AG04449 (cell line): ENCODE measurements at regions not wholly inside any gene's neighbourhood (a gene's known extent, or its start where the extent isn't known, plus 50 kb on each side); places are given as distances from the start of the nearest gene placed in this dataset.

Experiments used
- CTCF ChIA-PET: fragments of 350-600 bp; formaldehyde crosslinking; extraction: SDS; loops from one replicate; lab custom pipeline; 2021; ENCODE audit warnings: antibody characterized with exemption; lab: Yijun Ruan, JAX
- POLR2A ChIA-PET: fragments of 400-600, 350-600 bp; formaldehyde crosslinking; extraction: SDS; loops from one replicate; lab custom pipeline; 2020; ENCODE audit warnings: antibody characterized with exemption, inconsistent platforms; lab: Yijun Ruan, JAX
- DNase-seq: peaks from one replicate; pipeline ENCODE4 v3.0.0-alpha.2; 2010; ENCODE audit warnings: low read depth, low spot score
- H3K4me3 ChIP-seq: 2 replicates; pipeline ENCODE4 v1.5.1; 2011; ENCODE audit warnings: low read depth, mild to moderate bottlenecking, control low read depth, low read length
- TF ChIP-seq, protein P1 (sequence below): IDR thresholded peaks from one replicate; pipeline ENCODE4 v1.5.1; 2011; ENCODE audit warnings: mild to moderate bottlenecking, moderate library complexity, low read length, control low read depth, inconsistent platforms; ENCODE audit not compliant: insufficient read depth; ENCODE audit errors: missing control alignments

DNA sequence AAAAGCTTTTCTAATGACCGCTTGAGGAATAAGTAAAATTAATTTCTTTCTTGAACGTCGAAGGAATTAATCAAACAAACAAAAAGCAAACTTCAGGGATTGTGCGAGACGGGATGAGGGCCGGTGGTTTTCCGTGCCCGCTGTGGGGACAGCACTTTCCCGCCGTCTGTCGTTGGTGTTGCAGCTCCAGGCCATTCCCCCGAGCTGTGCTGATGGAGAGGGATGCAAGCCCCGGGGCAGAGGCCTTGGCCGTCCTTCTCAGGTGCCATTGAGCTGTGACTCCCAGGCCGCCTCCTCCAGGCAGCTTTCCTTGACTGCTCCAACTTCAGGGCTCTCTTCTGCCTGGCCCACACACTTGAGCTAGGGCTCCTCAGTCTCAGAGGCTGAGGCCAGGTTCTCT, 109.0 kb upstream of the C14orf180 start:
- POLR2A ChIA-PET: no interaction called here

DNA sequence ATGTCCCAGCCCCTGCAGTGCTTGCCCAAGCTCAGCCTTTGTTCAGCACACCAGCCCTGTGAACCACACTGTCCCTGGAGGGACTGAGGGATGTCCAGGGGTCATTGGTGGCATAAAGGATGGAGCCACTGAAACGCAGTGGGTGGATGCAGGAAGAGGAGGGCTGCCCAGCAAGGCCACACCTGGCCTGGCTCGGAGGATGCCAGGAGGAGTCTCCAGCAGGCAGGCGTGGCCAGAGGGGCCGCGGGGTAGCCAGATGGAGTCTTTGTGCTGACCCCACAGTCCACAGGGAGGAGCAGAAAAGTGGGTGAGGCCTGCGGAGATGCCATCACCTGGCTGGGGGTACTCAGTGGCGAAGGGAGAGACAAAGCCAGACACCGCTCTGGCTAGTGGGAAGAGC, 108.5 kb upstream of the C14orf180 start:
- DNase-seq: no peak
- CTCF ChIA-PET: no interaction called here

More for the DNA sequence above, 109.0 kb upstream of the C14orf180 start:
- CTCF ChIA-PET: no interaction called here
- no peak for DNase-seq
- TF ChIP-seq, protein P1, sequence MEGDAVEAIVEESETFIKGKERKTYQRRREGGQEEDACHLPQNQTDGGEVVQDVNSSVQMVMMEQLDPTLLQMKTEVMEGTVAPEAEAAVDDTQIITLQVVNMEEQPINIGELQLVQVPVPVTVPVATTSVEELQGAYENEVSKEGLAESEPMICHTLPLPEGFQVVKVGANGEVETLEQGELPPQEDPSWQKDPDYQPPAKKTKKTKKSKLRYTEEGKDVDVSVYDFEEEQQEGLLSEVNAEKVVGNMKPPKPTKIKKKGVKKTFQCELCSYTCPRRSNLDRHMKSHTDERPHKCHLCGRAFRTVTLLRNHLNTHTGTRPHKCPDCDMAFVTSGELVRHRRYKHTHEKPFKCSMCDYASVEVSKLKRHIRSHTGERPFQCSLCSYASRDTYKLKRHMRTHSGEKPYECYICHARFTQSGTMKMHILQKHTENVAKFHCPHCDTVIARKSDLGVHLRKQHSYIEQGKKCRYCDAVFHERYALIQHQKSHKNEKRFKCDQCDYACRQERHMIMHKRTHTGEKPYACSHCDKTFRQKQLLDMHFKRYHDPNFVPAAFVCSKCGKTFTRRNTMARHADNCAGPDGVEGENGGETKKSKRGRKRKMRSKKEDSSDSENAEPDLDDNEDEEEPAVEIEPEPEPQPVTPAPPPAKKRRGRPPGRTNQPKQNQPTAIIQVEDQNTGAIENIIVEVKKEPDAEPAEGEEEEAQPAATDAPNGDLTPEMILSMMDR: no peak
- no peak overlapping the region for H3K4me3 ChIP-seq

DNA sequence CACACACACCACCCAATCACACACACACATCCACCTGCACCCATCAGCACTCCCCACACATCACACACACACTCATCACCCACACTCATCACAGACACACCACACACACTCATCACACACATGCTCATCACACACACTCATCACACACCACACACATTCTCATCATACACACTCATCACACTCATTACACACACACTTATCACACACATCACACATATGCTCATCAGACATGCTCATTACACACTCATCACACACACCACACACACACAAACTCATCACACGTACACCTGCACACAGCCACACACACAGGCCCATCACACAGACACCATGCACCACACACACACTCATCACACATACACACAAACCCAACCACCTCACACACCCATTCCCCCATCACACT, 107.5 kb upstream of the C14orf180 start:
- POLR2A ChIA-PET: no interaction called here
- no peak for DNase-seq
- no peak overlapping the region for H3K4me3 ChIP-seq
- TF ChIP-seq, protein P1: no peak
- CTCF ChIA-PET: no interaction called here

More for the DNA sequence above, 108.5 kb upstream of the C14orf180 start:
- H3K4me3 ChIP-seq: no peak overlapping the region
- TF ChIP-seq, protein P1: no peak
- POLR2A ChIA-PET: no interaction called here

DNA sequence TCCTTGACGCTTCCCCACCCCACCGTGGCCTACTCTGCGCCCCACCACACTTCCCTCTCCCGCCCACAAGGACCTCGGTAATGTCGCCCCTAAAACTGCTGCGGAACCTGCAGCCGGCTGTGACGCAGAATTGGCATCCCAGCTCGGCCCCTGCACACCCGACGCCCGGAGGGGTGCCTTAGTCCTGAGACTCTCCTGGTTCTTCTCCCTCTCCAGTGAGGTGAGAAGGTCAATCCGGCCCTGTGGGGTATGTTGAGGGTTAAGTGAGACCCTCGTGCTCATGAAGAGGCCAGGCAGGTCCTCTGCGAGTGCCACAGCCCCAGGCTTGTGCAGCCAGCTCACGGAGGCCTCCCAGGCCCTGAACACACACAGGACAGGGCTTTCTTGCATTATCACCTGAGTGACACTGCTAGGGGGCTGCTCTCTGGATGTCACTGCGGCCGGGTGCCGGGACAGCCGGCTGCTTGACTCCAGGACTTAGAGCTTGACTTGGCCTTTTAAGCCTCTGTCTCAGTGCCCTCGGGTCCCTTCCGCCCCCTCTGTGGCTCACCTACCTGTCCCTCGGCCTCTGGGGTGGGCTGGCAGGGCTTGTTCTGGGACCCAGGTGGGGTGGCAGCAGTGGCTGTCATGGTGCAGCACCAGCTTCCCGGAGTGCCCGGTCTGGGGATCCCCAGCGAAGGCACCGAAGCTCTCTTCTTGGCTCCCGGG, 106.9 kb upstream of the C14orf180 start:
- H3K4me3 ChIP-seq: no peak overlapping the region
- no peak for DNase-seq
- ChIA-PET CTCF (no interaction called here), POLR2A (no interaction called here)
- TF ChIP-seq, protein P1: no peak

DNA sequence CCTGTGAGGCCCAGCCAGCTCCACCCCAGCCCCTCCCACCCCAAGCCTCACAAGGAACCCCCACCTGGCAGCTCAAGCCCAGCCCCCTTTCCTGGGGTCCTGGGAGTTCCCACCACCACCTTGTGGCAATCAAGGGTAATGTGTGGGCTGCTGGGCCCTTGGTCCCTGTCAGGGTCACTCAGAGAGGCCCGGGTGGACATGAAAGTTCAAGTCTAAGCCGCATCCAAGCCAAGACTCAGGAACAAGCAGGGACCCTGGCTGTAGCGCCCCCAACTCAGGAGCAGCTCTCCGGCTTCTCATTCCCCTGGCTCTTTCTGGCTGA, 106.4 kb upstream of the C14orf180 start:
- ChIA-PET CTCF (no interaction called here), POLR2A (no interaction called here)
- no peak overlapping the region for H3K4me3 ChIP-seq
- TF ChIP-seq, protein P1: no peak
- DNase-seq: no peak

DNA sequence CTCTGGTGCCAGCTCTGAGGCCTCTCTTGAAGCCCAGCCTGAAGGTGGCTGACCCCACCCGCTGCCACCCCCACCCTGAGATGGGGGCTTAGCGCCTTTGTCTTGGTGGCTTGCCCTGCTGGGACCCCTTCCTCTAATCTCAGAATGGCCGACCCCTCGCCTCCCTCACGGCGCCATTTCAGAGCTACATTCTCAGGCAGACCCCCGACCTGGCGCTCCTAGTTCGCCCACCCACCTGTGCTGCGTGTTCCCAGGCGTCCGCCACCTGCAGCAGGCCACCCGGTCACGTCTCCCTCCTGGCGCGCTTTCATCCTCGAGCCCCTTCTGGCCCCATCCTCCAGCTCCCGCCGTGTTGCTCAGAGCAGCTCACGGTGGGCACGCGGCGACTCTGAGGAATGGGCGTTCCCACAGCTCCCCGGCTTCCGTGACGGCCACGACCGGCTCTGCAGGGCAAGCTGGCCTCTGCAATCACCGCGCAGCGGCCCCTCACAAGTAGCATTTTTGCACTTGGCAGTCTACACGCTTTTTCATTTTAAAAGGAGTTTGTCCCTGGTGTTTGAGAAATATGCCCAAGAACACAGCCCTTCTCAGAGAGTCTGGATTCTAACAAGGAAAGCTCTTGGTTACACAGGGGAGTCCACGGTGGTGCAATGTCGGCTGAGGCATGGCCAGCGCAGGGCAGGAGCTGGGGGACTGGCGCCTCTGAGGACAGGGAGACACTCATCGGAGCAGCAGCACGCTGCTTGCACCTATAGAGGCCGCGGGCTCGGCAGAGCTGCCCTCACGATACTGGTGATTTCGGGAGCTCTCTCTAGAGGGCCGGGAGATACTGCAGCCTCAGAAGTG, 105.7 kb upstream of the C14orf180 start:
- POLR2A ChIA-PET: no interaction called here
- no peak overlapping the region for H3K4me3 ChIP-seq
- CTCF ChIA-PET: interaction anchor here (1.5 kb wide), 1 partner anchor 396 kb away, joined by 3 read pairs; no protein-coding TSS in a partner anchor
- DNase-seq: no peak
- TF ChIP-seq, protein P1: no peak
